NCI-H2227 (cell line): ENCODE measurements at regions not wholly inside any gene's neighbourhood (a gene's known extent, or its start where the extent isn't known, plus 50 kb on each side); places are given as distances from the start of the nearest gene placed in this dataset.

Source experiments
- DNase-seq: peaks from one replicate; lab custom pipeline; 2025; ENCODE audit not compliant: unreplicated experiment; lab: John Stamatoyannopoulos, UW

- DNase-seq: peak; percentile 45
These were observed 397.3 kb downstream of the SHANK2 start for GRCh38 chr11:70854901-70855556.

GRCh38 chr11:70857894-70858293 lies 394.5 kb downstream of the SHANK2 start:
- no peak for DNase-seq

DNA sequence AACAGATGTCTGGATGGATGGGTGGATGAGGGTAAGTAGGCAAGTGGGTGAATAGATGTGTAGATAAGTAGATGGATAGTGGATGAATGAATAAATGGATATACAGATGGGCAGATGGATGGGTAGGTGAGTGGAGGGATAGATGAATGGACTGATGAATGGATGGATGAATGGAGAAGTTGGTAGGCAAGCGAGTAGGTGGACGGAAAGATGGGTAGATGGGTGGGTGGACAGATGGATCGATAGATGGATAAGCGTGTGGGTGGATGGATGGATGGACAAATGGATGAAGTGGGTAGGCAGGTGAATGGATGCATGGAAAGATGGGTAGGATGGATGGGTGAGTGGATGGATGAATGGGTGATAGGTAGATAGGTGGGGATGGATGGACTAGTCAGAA lies 393.2 kb downstream of the SHANK2 start:
- no peak for DNase-seq

DNA sequence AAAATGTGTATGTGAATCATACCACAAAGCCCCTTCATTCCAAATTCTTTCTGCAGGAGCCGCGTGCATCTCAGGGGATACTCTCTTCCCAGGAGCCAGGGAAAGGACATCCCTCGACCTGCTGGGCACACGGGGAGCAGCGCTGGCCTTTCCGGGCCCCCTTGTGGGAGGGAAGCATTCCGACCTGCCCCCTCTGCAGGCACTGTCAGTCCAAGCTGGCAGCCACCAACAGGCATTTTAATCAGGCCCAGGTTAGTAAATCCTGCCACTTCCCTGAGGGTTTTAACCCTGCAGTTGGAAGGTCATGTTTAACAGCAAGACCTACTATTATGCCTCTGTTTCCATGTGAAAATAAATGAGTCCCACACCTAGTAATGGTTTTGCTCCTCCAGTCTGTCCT lies 391.5 kb downstream of the SHANK2 start:
- DNase-seq: peak; percentile 73

GRCh38 chr11:70861559-70861958 lies 390.8 kb downstream of the SHANK2 start:
- DNase-seq: peak; percentile 61

DNA sequence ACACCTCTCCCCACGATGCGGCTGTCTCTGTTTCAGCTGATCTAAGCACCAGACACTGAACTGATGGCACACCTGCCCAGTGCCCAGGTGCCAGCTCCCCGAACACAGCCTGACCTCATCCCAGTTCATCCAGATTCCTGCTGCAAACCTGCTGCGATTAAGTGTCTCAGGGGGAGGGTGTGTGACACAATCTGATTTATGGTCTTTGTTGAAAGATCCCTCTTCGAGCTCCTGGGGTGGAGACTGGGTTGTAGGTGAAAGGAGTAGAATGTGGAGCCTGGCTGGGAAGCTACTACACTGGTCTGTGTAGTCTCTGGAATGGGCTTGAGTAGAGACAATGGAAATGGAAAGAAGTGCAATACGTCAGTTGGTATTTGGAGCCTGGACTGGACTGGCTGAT lies 390.3 kb downstream of the SHANK2 start:
- DNase-seq: peak; percentile 56

- no peak for DNase-seq
These were observed 389.2 kb downstream of the SHANK2 start for GRCh38 chr11:70863186-70863585.

DNA sequence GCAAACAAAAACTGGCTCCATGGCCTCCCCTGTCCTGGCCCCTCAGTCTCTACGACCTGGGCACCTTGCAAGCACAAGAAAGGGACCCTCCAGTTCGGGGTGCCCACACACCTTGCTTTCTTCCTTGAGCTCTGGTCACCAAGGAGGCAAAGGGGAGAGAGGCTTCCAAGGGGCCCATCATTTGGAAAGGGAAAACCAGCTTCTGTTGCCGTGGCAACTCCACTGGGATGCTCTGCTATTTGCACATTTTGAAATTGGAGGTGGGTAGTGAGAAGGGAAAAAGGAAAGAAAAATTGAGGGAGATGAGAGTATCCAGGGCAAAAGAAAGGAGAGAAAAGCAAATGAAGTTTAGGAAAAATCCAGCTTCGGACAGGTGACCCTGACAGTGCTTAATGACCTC lies 388.4 kb downstream of the SHANK2 start:
- no peak for DNase-seq

DNA sequence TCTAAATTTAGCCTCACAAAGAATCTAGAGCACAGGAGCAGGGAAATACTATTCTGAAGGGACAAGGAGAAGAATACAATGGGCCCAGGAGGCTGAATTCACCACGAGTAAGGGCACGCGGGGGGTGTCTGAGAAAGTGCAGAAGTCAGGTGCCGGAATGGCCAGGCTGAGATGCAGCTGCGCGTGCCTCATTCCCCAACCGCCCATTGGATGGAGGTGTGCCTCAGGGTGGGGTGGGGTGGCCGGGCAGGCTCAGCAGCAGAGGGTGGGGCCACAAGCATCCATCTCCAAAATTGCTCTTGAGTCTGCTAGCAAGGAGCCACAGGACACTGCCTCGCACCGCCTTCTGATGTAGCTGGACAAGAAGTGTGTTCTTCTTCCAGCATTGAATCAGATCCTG lies 387.0 kb downstream of the SHANK2 start:
- DNase-seq: no peak

- no peak for DNase-seq
These were observed 385.5 kb downstream of the SHANK2 start for GRCh38 chr11:70866834-70867233.

- DNase-seq: no peak
These were observed 384.9 kb downstream of the SHANK2 start for GRCh38 chr11:70867281-70868047.

GRCh38 chr11:70868341-70868885 lies 384.0 kb downstream of the SHANK2 start:
- no peak for DNase-seq

DNA sequence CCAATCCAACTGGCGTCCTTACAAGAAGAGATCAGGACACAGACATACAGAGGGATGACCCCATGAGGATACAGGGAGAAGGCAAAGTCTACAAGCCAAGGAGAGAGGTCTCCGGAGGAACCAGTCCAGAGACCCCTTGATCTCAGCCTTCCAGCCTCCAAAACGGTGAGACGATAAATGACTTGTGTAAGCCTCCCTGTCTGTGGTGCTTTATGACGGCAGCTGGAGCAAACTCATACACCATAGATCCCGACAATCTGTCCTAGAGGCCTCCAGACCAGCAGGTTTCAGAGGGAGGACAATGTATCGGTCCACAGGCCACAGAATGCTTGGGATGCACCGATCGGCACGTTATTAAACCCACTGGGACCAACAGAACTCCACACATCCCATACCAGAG lies 383.3 kb downstream of the SHANK2 start:
- DNase-seq: no peak

DNA sequence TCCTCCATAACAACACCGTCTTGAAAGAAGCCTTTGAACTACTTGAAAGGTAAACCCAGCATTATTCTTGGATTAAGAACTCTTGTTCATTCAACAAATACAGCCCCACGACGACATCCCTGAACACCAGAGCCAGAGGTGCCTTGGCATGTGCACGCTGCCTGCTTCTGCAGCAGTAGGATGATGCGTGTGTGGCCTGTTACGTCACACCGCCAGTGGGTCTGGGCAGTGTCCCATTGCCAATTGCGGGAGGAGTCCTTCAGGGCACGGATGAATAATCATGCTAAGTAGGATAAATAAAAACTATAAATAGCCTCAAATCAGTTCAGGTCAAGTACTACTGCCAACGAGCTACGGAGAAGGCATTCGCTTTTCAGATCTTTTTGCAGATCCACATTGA lies 380.5 kb downstream of the SHANK2 start:
- peak; percentile 35 for DNase-seq

DNA sequence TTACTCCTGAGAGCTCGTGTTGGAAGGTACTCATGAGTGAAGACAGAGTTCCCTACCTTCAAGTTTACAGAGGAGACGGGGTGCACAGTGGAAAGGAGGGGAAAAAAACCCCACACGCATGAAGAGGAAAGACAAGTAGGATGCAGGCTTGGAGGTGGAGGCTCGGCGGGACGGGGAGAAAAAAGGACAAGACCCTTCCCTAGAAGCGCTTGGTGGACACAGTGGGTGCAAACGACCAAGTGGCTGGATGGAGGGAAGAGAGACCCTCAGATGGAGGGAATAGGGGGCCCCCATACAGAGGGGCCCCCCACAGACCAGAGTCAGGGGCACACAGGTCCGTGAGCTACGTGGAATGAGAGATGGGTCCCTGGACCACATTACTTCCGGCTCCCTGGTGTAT lies 380.1 kb downstream of the SHANK2 start:
- DNase-seq: no peak

- peak; percentile 11 for DNase-seq
These were observed 379.2 kb downstream of the SHANK2 start for GRCh38 chr11:70872955-70873735.

GRCh38 chr11:70873736-70874412 lies 378.5 kb downstream of the SHANK2 start:
- DNase-seq: no peak

- no peak for DNase-seq
These were observed 375.7 kb downstream of the SHANK2 start for GRCh38 chr11:70876685-70877084.

DNA sequence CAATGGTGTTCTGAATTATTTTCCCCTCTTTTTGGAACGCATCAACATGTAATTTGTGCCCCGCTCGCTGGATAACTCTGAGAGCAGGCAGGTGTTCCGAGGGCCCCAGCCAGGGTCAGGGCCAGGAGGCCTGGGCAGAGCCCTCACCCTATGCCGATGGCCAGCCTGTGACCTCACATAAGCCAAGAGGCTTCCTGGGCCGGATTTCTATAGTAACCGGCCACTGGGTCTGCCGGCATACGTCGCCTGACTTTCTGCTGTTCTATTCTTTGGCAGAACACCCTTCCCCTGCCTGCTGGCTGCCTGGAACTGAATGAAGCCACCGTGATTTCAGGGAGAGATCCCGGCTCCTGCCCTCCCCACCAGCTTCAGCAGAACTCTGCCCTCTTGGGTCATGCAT lies 375.2 kb downstream of the SHANK2 start:
- DNase-seq: no peak

GRCh38 chr11:70878366-70878765 lies 374.0 kb downstream of the SHANK2 start:
- DNase-seq: no peak
